Fibroblast of gingiva (primary cell): ENCODE measurements at regions not wholly inside any gene's neighbourhood (a gene's known extent, or its start where the extent isn't known, plus 50 kb on each side); places are given as distances from the start of the nearest gene placed in this dataset.

Experiments used
- DNase-seq: peaks from one replicate; pipeline ENCODE4 v3.0.0-alpha.2; 2011; ENCODE audit warnings: low read depth

DNA sequence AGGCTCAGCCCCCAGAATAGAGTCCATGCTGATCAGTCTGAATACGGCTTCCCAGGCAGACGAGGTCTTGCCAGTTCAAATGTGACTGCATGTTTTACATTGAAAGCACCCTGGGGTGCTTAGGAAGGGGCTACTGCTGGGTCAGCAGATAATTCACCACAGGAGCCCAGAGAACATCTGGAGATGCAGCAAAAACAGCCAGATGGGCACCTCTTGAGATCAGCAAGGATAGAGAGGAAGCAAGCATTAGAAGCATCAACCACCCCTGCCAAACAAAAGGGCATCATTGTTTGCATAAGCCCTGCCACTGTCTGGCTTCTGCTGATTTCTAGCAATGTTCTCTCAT lies 403.1 kb downstream of the RRAGC start:
- no peak for DNase-seq

DNA sequence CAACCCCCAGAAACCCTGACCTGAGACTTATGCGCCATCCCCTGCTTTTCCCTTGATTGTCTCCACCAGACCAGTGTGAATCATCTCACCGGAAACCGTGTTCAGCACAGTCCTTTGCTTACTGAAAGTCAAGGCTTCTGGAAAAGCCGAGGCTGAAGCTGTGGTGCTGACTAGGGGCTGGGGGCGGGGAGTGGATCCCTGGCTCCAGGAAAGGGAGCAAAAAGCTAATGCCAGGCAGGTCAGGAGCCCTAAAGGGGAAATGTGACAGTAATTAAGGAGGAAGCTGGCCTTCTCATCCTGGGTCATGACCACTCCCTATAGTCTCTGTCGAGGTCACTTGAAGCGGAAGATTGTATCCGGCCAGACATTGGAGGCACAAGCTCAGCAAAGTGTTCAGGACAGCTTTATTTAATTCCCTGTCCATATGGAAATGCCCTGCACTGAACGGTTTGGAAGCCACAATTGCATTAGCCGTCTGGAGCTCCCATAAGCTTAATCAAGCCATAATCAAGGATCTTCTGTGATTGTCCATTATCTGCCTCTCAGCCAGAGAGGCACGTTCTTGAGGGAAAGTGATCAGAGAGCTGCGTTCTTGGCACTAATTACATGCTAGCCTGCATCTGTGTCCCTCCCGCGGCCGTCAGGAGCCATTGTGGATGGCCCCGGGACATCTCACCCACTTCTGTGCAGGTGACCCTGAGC lies 403.6 kb downstream of the RRAGC start:
- DNase-seq, result no peak

DNA sequence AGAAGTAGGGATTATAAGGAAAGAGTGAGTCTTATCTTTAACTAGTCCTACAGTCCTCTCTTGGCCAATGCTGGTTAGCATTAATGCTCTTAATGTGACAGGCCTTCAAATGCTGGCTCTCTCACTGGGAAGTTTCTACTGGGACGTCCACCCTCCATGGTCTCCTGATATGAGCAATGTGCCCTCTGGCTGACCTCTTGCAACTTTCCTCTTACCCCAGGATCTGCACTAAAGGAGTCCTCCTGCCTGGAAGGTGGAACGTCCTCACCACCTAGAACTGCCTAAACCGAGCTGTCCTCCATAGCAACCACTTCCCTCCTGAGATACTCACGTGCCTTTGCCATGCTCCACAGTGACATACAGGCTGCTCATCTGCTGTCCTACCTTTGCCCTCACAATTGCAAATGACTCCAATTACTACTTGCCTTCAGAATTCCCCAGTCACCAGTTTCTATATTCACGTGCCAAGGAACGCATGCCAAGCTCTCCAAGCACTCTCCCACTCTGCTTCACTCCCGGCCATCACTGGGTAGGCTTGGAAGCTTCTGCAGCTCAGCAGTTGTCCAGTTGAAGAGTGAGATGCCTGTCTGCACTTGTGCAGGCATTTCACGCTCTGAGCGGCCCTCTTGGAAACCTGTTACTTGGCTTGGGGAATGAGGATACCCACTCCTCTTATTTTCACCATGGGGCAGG lies 404.7 kb downstream of the RRAGC start:
- DNase-seq, result no peak

DNA sequence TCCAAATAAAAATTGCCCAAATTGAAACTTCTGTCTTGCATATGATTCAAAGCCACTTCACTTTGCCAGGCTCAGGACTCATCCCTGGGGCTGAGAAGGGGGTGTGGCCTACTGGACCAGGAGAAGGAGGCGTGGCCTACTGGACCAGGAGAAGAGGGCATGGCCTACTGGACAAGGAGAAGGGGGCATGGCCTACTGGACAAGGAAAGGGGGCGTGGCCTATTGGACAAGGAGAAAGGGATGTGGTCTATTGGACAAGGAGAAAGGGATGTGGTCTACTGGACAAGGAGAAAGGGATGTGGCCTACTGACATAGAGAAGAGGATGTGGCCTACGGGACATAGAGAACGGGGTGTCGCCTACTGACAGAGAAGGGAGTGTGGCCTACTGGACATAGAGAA lies 405.3 kb downstream of the RRAGC start:
- DNase-seq, result no peak

DNA sequence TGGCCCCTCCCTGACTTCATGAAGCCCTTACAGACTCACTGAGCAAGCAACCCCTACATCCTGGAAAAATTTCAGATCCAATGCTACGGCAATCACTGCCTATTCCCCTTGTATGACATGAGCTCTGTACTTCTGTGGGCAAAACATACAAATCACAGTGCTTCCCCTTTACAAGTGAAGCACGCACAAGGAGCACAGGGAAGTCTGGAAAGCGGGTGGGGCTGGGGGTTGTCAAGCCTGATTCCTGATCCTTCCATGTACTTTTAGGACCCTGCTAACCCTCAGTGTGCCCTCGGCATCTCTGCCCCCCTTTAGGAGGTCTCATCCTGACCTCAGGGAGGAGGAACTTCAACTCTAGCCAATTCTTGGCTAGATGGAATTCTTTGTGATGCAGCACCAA lies 405.7 kb upstream of the POU3F1 start:
- no peak for DNase-seq

DNA sequence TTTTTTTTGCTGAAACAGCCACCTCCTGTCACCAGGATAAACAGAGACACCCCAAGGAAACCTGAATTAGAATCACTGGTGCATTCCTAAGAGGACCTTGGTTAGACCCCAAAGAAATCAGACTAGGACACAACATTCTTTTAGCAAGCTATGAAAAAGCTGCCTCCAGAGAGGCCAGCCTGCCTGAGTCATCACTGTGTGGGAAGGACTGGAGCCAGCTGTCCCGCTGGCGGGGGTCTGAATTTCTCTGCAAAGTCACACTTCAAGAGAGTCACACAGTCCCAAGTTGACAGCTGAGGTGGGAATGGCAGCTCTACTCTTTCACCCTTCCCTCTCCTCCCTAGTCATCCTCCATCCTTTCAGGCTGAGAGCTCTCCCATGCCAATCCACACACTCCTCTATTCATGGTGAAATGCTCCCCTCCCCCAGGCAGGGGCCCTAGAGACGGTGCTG lies 405.0 kb upstream of the POU3F1 start:
- no peak for DNase-seq

DNA sequence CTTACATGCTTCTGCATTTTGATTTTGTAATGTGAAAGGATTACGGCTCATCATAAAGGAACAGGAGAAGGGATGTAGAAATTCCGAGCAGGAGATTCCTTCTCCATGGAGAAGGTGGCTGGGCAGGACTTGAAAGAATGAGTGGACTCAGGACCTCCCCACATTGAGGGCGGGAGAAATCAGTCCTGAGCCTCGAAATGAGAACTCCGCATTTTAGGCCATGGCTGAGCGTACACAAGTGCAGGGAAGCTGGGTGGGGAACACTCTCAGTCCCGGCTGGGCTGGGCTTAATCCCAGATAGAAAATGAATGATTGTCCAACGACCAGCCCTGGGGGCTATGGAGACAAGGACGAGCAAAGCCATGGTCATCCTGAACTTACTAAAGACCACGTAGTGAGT lies 402.3 kb upstream of the POU3F1 start:
- DNase-seq, result no peak

DNA sequence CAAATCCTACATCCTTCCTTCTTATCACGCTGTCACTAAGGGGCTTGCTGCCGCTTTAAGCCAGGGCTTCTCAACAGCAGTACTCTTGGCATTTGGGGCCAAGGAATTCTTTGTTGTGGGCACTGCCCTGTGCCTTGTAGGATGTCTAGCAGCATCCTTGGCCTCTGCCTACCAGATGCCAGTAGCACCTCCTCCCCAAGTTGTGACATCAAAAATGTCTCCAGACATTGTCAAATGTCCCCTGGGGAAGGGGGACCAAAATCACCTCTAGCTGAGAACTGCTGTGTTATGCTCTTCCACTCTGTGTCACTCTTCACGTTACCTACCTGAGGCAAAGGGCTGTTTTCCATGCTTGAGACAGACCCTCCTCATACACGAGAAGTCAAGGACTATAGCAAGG lies 400.3 kb upstream of the POU3F1 start:
- DNase-seq, result no peak

DNA sequence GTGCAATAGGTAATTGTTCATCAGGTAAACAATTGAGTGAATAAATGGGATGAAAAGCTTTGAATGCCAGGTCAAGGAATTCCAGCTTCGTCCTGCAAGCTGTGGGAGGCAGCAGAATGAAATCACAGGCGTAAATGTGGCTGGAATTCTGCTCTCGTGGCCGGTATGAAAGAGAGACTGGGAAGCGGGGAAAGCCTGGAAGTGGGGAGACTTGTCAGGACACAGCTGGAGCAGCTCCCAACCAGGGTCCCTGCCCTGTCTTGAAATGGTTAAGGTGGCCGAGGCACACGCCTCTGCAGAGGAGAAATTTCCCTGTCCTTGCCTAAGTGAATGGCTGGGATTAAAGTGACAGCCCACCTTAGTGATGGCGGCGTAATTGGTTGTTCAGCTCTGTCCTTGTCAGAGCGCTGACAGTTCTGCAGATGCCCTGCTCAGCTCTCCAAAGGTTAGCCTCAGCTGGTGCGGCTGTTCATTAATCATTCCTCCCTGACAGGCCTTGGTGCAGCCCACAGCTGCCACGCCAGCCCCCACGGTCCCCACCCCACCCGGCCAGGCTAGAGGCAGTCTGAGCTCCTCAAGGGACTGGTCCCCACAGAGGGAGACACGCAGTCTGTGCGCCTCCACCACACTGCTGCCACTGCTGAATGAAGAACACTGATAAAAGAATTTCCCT lies 398.3 kb upstream of the POU3F1 start:
- DNase-seq, result no peak

DNA sequence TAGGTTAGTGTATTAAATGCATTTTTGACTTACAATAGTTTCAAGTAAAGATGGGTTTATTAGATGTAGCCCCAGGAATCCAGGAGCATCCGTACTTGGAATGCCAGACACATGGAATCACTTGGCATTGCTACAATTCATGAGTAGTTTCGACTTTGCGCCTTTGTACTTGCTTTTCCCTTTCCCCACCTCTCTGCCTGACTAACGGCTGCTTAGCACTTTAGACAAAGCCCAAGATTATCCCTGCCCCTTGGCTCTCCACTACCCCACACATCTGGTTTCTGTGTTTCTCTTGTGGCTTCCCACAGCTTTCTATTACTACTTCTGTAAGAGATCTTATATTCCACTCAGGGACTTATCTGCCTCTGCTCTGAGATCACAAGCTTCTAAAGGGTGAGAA lies 397.7 kb upstream of the POU3F1 start:
- DNase-seq, result no peak

DNA sequence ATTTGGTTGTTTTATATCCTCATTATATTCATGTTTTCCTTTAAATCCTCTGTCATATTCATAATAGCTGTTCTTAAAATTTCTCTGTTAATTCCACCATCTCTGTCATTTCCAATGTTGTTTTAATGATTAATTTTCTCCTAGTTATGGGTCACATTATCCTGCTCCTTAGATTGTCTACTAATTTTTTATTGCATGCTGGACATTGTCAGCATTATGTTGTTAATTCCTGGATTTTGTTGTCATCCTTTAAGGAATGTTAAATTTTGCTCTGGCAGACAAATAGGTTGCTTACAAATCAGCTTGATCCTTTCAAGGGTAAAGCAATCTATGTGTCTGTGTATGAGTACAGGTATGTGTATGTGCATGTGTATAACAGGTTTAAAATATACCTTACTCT lies 393.8 kb upstream of the POU3F1 start:
- no peak for DNase-seq

DNA sequence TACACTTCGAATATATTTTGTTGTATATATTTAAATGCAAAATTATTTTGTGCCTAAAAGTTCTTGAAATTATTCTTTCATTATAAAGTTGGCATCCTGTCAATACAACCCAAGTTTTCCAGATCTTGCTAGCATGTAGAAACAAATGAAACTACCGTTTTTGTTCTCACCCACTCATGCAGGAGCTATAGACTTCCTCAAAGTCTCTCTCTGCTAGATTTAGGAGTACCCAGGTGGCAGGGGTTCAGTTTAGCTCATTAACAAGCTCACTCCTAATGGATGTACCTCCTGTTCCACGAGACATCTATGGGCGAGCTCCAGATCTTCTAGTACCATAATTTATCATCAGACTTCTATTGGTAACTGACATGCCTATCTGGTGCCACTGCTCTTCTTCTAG lies 390.2 kb upstream of the POU3F1 start:
- no peak for DNase-seq

DNA sequence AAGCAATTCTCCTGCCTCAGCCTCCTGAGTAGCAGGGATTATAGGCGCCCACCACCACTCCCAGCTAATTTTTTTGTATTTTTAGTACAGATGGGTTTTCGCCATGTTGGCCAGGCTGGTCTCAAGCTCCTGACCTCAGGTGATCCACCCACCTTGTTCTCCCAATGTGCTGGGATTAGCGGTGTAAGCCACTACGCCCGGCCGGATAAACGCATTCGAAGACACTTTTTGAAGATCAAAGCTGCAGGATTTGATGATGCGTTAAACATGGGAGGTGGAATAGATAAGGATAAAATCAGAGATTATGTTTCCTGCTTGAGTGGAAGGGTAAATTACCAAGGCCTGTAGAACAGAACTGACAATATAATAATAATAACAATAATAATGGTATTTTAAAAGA lies 389.4 kb upstream of the POU3F1 start:
- no peak for DNase-seq

DNA sequence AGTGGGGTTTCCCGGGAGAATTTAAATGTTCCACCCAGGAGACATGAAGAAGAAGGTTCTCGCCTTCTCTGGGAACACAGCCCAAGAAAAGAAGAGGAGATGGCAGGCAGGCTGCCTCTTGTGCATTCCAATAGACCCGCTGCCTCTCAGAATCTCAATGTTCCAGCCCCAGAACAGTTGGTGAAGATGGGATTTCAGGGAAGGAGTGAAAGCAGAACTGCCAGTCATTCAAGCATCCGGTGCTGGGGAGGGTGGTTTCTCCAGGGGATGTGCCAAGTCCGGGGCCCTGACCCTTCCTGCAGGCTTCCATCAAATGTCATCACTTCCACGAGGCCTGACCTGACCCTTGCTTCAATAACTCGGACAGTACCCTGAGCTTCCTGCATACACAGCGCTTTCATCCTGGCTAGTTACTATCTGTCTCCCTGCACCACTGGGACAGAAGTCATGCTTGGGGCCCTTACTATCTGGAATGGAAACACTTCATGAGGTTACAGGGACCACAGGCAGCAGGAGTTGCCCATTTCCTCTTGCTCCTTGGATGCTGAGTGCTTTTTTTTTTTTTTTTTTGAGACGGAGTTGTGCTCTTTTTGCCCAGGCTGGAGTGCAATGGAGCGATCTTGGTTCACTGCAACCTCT lies 386.6 kb upstream of the POU3F1 start:
- DNase-seq, result no peak

DNA sequence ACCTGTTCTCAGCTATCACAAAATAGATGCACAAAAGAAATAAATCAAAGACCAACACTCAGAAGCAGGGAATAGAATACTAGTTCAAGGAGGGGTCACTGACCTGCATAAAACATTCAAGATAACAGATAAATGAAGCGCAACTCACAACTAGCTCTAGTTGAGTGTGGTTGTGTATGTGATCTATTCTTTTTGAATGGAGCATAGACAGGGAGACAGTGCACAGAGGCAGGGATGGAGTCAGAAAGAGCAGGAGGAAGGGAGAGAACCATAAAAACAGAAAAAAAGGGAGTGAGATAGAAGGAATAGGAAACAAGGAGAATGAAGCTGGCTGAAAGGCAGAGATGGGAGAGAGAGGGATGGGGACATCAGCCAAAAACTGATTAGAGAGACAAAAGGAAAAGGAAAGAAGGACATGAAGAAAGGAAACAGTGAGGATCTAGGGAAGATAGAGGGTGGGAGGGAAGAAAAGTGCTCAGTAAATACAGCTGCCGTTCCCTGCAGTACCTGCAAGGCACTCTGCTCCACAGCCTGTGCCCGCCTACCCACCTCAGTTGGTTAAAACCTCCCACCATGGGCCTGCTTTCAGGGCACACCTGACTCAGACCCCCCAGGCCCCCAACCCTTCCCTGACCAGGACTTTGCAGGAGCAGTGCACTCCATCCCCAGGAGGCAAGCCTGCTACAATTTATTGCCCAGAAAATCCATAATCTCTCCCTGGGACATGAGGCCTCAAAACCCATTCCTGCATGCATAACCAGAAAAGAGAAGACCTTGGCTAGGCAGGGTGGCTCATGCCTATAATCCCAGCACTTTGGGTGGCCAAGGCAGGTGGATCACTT lies 385.2 kb upstream of the POU3F1 start:
- DNase-seq, result no peak

DNA sequence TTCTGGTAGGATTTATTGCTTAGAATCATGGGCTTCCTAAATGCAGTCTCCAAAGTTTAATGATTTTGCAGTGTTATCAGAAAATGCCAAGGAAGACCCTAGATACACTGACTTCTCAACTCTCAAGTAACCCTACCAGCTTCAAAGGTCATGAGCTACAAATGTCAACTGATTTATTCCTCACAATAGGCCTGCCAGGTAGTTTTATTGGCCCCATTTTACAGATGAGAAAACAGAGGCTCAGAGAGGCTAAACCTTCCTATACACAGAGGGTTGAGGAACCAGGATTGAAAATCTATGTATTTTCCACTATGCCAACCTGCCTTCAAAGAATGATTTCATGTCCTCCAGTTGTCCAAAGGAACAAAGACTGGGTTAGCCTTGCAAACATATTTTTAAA lies 384.4 kb upstream of the POU3F1 start:
- no peak for DNase-seq

DNA sequence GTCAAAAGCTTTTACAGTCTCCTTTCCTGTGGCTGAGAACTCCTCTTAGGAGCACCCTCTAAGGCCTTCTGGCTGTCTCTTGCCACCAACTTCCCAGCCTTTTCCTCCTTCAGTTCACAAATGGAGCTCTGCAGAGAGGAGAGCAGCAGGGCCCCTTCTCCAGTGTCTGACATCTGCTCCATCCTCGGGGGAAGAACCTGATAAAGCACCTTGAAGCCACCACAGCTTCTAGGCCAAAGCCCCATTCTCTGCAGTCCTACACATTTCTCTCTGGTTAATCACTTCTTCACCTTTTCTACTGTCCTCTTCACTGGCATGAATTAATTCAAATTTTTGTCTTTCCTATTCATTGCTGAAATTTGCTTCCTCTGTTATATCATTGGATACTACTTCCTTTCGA lies 378.1 kb upstream of the POU3F1 start:
- no peak for DNase-seq

DNA sequence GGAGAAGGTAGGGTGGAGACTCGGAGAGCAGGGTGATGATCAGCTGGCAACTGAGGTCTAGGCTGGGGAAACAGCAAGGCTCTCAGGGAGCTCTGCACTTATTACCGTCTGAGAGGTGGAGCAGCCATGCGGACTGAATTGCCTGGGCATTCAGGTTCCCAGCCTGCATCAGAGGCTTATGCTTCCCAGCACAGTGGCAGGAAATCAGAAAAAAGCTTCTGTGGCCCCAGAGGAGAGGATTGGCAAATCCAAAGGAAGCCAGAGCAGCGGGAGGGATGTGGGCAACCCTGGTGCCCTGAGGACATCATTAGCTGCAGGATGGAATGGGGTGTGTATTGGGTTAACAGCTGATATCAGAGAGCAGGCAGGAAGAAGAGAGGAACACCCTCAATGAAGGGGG lies 374.1 kb upstream of the POU3F1 start:
- no peak for DNase-seq

DNA sequence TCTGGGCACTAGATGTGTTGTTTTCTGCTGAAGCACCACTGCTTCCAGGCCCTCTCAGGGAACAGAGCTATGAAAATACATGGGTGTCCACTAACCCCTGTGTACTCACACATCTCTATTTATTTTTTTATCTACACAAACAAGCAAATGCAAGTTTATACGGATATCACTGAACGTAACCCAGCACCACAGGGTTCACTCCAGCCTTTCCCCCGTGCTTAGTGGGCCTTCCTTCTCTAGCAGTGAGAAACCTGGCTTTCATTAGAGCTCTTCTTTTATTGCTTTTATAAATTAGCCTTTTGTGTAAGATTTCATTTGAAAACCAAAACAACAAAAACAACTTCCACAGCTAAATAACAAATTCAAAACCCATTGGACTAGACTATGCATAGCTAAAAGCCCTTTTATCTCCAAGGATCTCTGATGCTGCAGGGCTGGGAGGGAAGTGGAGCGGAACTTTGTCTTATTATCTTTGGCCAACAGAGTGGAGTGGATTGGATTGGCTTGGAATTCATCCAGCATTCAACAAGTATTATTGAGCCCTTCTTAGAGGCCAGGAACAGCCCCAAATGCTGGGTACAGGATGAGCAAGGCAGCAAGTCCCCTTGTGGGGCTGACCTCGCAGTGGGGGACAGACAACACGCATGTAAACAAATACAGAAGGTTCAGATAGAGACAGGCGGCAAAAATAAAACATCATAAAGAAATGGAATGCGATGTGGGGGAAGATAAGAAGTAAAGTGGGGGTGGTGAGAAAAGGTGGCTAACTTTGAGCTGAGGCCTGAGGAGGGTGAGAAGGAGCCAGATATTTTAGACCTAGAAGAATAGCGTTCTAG lies 371.8 kb upstream of the POU3F1 start:
- no peak for DNase-seq

DNA sequence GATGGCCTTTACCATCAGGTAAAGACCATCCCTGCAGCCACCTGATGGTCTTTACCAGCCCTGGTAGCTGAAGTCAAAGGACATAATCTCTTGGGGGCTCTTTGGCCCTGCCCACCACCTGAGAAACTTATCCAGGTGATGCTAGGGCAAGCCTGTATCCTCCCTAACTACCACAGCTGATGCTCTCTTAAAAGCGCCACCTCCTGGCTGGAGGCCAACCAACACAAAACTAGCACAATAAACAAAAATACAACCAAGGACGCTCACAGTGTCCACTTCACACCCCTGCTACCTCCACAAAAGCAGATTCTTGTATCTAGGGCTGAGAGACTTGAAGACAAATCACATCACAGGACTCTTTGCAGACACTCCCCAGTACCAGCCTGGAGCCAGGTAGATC lies 357.1 kb upstream of the POU3F1 start:
- no peak for DNase-seq

DNA sequence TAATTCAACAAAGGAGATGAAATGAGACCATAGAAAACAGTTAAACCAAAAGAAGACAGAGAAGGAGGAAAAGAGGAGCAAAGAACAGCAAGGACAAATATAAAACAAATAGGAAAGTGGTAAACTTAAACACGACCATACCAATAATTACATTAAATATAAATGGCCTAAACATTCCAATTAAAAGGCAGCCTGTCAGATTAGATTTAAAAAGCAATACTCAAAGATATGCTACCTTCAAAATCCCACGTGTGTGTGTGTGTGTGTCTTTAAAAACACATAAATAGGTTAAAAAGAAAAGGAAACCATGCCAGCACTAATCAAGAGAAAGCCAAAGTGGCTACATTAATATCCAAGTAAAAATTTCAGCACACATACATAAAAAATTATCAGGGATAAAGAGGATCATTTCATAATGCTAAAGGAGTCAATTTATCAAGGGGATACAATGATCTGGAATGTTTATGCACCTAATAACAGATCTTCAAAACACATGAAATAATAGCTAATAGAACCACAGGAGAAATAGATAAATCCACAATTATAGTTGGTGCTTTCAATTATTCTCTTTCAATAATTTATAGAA lies 355.7 kb upstream of the POU3F1 start:
- DNase-seq, result no peak
